ENCODE measurements at regions not wholly inside any gene's neighbourhood (a gene's known extent, or its start where the extent isn't known, plus 50 kb on each side); places are given as distances from the start of the nearest gene placed in this dataset.

GRCh38 chr3:87595798-87596197 is 319.4 kb upstream of the POU1F1 start:
- no peak for TF ChIP-seq CTCF (IDR thresholded peaks at IDR 0.05)
- no peak for TF ChIP-seq POLR2A (IDR thresholded peaks at IDR 0.05)
